ENCODE measurements at regions not wholly inside any gene's neighbourhood (a gene's known extent, or its start where the extent isn't known, plus 50 kb on each side); places are given as distances from the start of the nearest gene placed in this dataset.

DNA sequence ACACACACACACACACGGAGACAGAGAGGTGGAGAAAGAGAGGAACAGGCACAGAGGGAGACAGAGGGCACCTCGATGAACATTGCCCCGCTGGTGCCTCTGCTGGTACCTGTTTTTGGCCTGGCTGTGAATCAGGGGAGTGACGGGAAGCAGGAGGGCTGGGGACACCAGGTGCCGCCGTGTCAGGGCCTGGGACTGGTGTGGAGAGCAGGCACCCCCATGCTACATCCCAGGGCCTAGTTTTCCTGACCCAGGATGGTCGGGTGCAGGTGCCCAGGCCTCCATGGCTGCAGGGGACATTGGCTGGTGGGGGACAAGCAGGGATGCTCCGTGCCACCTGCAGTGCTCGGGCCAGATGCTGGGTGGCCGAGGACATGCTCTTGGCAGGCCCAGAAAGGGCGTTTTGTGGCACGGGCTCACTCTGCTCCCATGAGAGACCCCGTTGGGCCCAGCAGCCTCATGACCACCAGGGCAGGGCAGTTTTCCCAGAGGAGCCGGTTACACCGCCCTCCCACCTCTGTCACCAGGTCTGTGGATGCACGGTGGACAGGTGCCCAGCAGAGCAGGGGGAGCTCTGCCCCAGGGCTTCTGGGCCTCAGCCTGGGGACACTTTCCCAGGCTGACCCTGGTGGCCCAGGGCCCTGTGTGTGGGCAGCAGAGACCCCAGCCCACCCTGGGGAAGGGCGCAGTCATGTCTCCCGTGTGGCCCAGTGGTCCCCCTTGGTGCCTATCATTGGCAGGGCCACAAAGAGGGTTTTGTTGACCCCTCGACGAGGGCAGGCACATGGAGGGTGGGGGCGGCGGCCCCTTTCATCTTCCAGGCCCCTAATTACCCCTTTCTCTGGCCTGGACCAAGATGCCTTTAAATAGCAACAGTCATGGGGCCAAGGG is 207.5 kb upstream of the RTL1 start:
- DNase-seq = no peak

DNA sequence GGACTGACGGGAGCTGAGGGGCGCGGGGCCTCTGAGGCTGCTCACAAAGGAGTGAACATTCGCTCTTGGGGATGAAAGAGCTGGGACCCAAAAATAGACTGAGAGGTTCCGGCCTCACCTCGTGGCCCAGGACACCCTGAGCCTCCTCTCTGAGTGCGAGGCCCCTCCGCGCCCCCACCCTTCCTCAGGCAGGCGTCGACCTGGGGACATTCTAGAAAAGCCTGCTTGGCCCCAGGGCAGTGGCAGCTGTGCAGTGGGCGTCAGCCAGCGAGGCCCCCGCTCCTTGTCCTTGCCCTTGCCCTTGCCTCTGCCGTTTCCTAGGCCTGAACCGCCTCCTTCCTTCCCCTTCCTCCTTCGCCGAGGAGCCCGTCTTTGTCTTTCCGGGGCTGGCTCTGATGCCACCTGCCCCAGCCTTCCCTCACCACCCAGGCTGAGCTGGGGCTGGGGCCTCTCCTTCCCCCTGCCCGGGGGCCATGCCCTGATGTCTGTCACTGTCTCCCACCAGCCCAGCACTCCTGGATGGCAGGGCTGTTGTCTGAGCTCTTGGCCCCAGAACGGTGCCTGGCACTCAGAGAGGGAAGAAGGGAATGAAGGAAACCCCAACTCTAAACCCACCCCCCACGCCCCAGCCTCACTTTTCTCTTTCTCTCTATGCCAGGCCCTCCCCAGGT is 208.2 kb upstream of the RTL1 start:
- no peak for DNase-seq

- DNase-seq = no peak
Observed at GRCh38 chr14:101112351-101113107, 209.0 kb upstream of the RTL1 start.

DNA sequence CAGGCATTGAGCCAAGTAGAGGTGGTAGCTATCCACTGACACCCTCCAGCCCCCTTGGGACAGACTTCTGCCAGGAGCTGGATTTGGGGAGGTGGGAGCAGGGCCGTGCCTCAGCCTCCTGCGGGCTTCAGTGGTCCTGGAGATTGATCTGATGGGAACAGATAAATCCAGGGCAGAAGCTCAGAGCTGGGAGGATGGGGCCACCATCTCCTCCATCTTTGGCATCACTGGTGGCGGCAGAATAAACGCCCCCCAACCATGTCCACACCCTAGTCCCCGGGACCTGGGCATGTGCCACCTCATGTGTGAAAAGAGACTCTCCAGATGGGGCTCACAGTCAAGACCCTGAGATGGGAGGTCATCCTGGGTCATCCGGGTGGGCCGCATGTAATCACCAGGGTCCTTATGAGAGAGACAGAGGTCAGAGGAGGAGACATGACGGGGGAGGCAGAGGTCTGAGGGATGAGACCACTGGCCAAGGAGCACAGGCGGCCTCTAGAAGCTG is 209.6 kb upstream of the RTL1 start:
- DNase-seq = no peak

DNA sequence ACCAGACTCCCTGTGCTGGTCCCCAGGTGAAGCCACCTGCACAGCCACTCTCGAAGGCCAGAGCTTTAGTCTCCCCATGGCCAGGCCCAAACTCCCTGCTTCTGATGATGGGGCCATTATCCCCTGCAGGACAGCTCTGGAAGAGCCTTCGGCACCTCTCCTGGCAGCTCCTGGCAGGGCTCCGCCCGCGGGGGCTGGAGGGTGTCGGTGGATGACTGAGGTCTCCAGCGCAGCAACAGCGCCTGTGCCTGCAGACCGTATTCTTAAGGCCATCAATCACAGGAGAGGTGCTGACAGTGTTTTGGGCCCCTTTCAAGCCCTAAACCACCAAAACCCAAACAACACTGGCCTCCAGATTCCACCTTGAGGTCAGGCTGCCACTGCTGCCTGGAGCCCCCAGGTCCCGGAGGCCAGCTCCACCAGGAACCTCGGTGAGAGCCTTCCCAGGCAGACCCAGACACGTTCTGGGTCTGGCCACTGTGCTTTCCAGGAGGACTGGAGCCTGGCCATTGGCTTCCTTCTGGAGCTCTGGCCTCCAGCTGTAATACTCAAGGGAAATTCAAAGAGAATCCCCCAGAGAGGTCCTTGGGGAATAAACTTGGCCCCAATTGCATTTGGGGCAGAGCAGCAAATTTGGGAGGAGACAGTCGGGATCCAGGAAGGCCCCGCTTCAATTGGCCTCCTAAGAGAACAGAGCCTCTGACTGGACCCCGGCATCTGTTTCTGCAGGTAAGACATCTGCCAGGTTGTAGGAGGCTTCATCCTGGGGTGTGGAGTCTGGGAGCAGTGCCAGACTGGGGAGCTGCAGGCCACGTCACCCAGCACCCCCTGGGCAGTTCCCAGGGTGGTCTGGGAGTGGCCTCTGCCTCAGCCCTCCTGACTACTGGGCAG is 210.6 kb upstream of the RTL1 start:
- DNase-seq = no peak

DNA sequence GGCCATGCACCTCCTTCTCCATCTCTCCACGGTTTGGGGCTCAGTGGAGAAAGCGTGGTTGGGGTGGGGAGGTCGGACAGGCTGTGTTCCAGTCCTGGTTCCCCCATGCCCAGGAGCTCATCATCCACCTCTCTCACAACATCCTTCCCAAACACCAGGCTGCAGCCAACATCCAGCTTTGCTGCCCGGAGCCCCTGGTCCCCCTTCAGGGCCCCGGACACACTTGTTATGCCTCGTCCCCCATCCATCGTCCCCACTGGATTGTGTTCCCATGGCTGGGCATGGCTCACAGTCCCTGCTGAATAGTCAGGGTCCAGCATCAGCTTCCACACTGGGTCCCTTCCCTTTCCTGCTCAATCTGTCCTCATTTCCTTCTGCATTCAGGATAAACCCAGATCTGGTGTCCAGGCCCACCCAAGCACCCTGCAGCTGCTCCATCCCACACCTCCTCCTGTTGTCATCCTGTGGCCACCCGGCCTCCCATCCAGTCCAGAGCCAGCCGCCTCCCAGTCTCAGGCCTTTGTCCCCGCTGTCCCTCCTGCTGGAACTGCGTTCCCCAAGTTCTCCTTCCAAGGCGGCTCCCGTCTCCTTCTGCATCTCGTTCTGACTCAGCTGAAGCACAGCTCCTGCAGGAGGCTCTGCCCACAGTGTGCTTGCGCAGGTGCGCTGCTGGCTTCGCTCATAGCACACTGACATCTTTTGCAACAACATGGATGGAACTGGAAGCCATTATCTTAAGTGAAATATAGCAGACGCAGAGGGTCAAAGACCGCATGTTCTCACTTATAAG is 211.4 kb upstream of the RTL1 start:
- no peak for DNase-seq

DNA sequence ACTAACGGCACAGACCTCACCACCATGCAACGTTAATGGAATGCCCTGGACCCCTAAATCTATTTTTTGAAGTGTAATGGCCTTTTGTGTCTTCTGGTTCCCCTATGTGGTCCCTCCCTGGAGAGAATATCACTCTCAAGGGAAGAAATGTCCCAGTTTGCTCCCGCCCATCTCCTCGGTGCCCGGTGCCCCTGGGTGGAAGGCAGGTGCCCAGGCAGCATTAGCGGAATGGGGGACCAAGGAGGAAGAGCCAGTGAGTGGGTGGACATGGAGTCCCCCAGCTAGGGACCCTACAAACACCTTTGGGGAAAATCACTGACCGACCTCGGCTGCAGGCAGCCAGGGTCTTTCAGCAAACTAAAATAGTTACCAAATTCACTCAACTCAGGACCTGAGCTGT is 212.1 kb upstream of the RTL1 start:
- DNase-seq = no peak

- no peak for DNase-seq
Observed at GRCh38 chr14:101116065-101116464, 212.5 kb upstream of the RTL1 start.

- DNase-seq = no peak
Observed at GRCh38 chr14:101116486-101117130, 213.1 kb upstream of the RTL1 start.

GRCh38 chr14:101117543-101117942 is 214.0 kb upstream of the RTL1 start:
- DNase-seq = no peak

DNA sequence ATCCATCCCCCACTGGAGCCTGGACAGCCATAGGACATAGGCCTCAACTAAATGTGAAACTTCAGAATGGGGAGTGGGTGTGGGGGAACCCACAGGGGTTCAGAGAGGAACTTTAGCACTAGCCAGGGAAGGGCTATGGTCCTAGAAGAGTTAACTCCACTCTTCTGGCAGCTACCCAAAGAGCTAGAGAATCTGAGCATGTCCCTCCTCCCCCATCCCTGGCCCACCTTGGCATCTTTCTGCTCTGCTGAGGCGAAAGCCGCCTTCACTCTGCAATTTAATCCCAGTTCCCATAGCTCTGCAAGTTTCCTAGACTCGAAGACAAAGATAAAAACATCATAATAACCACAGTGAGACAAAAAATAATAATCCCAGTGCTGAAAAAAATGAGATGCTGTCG is 214.7 kb upstream of the RTL1 start:
- DNase-seq = no peak

DNA sequence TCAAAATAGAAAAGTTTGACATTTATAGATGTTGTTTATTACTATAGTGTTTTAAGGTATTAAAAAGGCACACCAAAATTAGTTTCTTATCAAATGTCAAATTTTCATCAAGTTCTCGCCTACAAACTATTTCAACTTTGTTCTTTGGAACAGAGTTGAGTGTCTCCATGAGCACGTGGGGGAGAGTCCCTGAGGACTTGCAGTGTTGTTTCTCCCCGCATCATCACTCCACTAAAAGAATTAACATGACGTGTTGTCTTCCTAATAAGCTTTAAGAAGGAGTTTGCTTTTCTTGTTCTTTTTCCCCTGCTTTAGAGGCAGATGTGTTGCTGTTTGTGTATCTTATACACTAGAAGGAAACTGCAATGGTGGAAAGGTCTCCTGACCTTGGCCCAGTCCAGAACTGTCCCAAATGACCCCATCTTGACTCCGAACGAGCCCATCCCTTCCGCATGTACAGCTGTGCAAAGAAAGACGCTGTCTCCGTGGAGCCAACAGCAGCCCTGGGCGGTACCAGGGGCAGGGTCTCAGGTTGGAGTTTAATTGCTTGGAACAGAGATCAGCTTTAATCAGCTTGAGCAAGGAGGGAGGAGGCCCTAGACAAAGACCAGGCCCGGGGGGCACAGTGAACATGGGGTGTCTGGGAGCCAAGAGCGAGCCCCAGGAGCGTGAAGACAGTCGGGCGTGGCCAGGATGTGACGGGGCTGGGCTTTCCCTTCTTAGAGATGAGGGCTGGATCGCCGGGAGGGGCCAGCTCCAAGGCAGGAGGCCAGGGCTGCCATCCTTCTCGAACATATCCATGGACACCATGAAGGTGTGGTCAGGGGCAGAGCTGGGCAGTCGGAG is 215.4 kb upstream of the RTL1 start:
- DNase-seq = no peak

DNA sequence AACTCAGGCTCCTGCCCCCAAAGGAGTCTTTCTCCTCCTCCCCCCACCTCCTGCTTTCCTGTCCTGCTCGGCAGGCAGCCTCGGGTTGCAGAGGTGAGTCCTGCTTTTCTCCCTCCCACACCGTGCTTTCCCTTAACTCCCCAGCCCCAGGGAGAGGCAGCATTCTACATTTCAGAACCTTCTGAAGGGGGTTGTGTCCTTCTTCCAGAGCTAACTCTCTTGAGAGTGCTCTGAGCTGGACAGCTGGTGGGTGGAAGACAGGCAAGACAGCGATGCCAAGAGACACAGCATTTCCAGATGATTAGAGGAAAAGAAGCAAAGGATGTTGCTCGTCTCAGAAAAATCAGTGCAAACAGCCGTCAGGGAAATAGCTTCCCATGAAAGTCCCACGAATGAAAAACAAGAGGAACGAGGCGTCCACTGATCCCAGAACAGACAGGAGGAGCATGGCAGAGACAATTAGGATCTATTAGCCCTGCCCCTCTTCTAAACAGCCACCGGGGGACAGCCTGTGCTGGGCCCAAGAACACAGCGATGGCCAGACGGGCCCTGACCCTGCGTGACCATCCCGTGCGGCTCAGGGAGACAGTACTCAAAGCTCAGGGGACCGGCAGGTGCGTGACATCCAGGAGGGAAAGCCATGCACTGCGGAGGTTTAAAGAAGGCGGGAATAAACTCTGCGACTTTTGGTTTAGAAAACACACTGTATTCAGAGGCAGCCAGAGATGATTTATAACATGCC is 216.5 kb upstream of the RTL1 start:
- no peak for DNase-seq

- peak; percentile 16 for DNase-seq
Observed at GRCh38 chr14:101120641-101121507, 217.4 kb upstream of the RTL1 start.

- DNase-seq = no peak
Observed at GRCh38 chr14:101121508-101122139, 218.1 kb upstream of the RTL1 start.

DNA sequence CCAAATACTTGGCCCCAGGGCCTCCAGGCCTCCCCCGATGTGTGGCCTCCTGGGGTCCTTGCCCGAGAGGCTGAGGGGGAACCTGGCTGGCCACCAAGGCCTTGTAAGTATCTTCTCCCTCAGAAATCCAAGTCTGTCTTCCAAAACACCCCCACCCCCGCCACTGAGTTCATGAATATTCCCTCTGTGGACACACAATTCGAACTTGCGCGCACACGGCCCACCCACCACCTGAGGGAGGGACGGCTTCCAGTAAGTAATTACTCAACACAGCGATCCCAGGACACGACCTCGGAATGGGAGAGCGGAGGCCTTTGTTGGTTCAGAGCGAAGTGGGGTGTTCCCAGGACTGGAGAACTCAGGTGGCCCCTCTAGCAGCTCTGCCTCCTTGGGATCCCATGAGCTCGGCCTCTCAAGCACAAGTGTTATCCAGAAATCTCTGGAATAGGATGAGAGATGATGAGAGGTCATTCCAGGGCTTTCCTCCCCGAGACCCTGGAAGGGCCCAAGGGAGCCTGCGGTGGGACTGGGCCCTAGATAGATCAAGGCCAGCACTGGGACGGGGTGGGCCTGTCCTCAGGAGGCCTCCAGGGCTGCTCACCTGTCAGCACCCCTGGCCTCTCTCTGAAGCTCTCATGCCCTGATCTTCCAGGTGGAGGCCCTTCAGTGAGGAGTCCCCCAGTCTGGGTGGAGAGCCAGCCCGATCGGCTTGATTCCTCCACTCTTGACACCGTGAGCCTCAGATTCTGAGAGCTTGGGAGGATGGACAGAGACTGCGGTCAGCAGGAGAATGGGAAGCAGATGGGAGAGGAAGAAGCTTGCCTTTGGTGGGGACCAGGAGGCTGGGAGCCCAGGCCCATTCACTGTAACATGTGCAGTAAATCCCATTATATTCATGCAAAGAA is 219.0 kb upstream of the RTL1 start:
- no peak for DNase-seq

Data from NCI-H2081 treated with DMSO at 0.1 percent for 48 hours (cell line).